Endothelial cell of umbilical vein (primary cell): ENCODE measurements at regions not wholly inside any gene's neighbourhood (a gene's known extent, or its start where the extent isn't known, plus 50 kb on each side); places are given as distances from the start of the nearest gene placed in this dataset.

ENCODE experiments used
- CTCF ChIP-seq, 2 donors: IDR thresholded peaks; 1 replicate in 1 of 2; 2 replicates in 1 of 2; pipeline ENCODE4 v1.5.1; 2011; ENCODE audit warnings: low read length in 2 of 2, mild to moderate bottlenecking in 2 of 2, moderate library complexity in 2 of 2, control low read depth in 1 of 2, inconsistent platforms in 1 of 2, low read depth in 1 of 2; ENCODE audit not compliant: insufficient read depth in 1 of 2; ENCODE audit errors: extremely low read depth in 1 of 2
- EZH2 ChIP-seq: IDR thresholded peaks from 2 replicates; pipeline ENCODE4 v1.6.1; 2012; ENCODE audit warnings: borderline replicate concordance, low read depth, mild to moderate bottlenecking, moderate library complexity, low read length, inconsistent platforms; ENCODE audit not compliant: severe bottlenecking
- JUN ChIP-seq: IDR thresholded peaks from 2 replicates; pipeline ENCODE4 v1.6.1; 2011; ENCODE audit warnings: borderline replicate concordance, low read depth; ENCODE audit not compliant: insufficient read length, insufficient read depth
- MAX ChIP-seq: IDR thresholded peaks from 2 replicates; pipeline ENCODE4 v1.6.1; 2011; ENCODE audit not compliant: insufficient read depth, insufficient read length
- POLR2A ChIP-seq: IDR thresholded peaks from 2 replicates; pipeline ENCODE4 v1.6.1; 2012; ENCODE audit warnings: low read depth, mild to moderate bottlenecking, control low read depth, low read length
- POLR2AphosphoS5 ChIP-seq: IDR thresholded peaks from 2 replicates; pipeline ENCODE4 v1.6.1; 2012; ENCODE audit warnings: low read depth, mild to moderate bottlenecking, control low read depth, low read length, moderate library complexity; ENCODE audit not compliant: insufficient read depth

- TF ChIP-seq CTCF (IDR thresholded peaks at IDR 0.05; ENCODE audit: extremely low read depth in 1 of 2, insufficient read depth in 1 of 2, low read depth in 1 of 2, low read length in 2 of 2) (no peak), POLR2A (no peak), MAX (no peak), POLR2AphosphoS5 (no peak), EZH2 (no peak), JUN (no peak)
These were observed 487.9 kb upstream of the ID2 start for GRCh38 chr2:8193686-8194615.
